ENCODE measurements at regions not wholly inside any gene's neighbourhood (a gene's known extent, or its start where the extent isn't known, plus 50 kb on each side); places are given as distances from the start of the nearest gene placed in this dataset.

DNA sequence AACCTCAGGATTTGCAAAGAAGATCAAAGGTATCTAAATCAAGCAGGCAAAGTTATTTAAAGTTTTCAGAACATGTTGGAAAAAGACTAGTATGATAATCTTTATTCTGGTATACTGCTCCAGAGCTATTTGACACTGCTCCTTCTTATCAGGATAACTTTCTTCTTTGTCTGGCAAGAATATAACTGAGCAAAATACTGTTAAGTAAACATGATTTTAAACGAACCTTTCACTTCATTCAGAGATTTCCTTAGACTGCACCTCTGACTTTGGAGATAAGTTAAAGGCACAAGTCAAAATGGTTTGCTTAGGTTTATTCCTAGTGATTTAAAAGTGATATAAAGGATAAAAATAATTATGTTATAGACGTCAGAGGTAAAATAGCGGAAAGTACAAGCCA lies 103.9 kb upstream of the CCDC190 start:
- DNase-seq, result no peak

DNA sequence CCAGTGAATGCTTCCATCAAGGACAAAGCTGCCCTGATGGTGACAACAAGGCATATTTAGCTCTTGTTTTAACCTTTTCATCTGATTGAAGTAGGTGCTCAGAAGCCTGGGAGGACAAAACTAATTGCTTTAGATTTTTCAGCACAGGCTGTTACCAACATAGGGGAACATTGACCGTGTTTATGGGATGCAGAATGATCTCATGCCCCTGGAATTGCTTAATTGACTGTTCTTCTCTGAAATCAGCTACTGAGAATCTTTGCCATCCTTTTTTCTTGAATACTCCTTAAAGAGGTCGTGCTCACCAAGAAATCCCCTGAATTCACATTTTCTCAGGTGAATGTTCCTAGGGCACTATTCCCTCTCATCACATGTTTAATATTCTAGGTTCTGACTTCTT lies 95.9 kb upstream of the CCDC190 start:
- no peak for DNase-seq

DNA sequence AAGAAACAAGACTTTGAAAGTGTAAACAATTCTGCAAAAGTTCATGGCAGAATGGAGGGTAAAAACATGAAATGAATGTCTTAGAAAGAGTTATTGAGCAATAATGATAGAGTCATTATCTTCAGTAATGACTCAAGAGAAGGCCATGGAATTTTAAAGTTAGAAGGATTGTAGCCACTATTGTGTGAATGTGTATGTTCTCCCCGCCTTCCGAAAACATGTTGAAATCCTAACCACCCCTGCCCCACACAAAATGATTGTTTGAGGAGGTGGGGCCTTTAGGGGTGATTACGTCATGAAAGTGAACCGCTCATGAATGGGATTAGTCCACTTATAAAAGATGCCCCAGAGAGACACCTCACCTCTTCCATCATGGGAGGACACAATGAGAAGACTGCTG lies 93.8 kb upstream of the CCDC190 start:
- DNase-seq, result no peak

DNA sequence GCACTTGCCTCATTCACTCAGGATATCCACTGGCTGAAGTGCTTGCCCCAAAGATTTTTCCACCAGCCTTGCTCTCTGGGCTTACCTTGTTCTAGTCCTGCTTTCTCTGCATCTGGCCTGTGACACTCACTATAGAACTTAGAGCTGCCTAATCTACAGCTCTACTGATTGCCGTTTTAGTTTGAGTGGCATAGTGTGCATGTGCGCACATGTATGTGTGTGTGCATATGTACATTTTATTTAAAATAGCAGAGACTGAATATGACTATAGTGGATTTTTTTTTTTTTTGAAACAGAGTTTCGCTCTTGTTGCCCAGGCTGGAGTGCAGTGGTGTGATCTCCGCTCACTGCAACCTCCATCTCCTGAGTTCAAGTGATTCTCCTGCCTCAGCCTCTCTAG lies 92.0 kb upstream of the CCDC190 start:
- no peak for DNase-seq

GRCh38 chr1:162951553-162952315 lies 90.8 kb upstream of the CCDC190 start:
- no peak for DNase-seq

- DNase-seq, result peak in 1 of 2 experiments; percentile 25
These were observed 89.2 kb upstream of the CCDC190 start for GRCh38 chr1:162950187-162950586.

DNA sequence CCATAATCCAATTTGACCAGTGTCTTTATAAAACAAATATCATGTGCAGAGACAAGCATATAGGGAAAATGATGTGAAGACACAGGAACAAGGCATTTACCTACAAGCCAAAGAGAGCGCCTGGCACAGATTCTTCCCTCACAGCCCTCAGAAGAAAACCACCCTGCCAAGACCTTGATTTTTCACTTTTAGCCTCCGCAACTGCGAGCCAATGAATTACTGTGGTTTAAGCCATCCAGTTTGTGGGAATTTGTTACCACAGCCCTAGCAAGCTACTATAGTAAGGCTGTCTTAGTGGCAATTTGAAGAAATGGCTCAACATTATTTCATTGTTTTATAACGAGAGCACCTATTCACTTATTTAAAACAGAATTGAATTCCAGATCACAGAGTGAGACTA lies 85.7 kb upstream of the CCDC190 start:
- no peak for DNase-seq

DNA sequence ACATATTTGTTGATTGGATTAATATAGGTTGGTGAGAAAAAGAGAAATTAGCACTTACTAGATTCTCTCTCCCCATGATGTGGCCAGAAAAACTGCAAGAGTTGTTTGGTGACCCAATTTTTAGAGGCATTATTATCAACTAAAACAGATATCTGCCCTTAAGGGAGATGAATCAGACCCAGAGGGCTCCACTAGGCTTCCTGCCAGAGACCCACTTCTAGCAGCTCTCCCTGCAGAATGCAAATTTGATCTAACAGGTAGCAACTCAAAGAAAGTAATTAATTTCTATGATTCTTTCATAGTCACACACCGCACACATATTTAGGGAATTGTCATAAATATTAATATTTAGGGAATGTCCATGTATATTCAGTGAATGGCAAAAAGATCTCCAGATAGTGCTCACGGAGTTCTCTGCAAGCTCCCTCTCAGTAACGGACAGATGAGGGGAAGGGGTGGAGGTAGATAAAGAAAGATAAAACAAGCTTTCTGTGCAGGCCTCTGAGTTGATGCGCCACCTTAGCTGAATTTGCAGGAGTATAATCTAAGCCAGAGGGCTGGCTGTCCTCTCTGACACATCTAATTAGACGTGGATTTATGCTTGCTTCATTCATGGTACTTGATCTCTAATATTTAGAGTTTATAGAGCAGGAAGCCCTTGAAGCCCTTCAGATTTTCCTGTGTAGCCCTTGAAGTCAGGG lies 84.1 kb upstream of the CCDC190 start:
- DNase-seq, result no peak

GRCh38 chr1:162943622-162944021 lies 82.6 kb upstream of the CCDC190 start:
- DNase-seq, result peak in 1 of 2 experiments; percentile 17

GRCh38 chr1:162942916-162943559 lies 82.1 kb upstream of the CCDC190 start:
- no peak for DNase-seq

DNA sequence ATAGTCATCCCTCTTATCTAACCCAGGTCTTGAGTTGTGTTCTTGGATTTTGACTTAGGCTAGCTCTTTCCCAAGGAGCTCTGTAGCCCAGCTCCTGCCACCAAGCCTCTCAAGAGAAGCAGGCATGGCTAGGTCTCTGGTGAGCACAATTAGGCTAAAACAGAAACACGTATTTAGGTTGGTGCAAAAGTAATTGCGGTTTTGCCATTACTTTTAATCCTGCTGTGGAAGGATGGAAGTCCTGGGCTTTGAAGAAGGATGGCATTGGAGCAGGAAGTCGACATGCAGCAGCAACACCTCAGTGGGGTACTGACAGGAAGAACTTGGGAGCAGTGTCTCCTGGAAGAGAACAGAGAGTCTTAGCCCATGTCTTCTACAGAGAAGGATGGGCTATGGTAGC lies 80.0 kb upstream of the CCDC190 start:
- DNase-seq, result no peak

GRCh38 chr1:162939035-162939434 lies 78.1 kb upstream of the CCDC190 start:
- no peak for DNase-seq

- DNase-seq, result no peak
These were observed 76.9 kb upstream of the CCDC190 start for GRCh38 chr1:162937716-162938395.

- DNase-seq, result no peak
These were observed 70.1 kb upstream of the CCDC190 start for GRCh38 chr1:162930976-162931560.

GRCh38 chr1:162930532-162930931 lies 69.6 kb upstream of the CCDC190 start:
- DNase-seq, result no peak

DNA sequence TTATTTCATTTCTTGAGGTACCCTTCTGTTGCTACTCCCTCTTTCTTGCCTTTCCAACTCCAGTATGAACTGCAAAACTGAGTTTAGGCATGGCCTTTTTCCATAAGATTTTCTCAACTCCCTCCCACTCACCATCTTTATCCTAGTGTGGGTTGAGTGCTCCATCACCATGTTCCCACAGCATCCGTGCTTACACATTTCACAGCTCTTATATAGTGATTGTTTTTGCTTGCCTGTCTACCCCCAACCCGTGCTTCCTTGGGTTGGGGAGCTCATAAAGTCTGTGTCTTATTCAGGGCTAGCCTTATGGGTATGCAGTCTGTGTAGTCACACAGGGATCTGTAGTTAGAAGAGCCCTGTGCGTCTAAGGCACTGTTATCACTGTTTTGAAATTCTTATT lies 68.2 kb upstream of the CCDC190 start:
- DNase-seq, result no peak

DNA sequence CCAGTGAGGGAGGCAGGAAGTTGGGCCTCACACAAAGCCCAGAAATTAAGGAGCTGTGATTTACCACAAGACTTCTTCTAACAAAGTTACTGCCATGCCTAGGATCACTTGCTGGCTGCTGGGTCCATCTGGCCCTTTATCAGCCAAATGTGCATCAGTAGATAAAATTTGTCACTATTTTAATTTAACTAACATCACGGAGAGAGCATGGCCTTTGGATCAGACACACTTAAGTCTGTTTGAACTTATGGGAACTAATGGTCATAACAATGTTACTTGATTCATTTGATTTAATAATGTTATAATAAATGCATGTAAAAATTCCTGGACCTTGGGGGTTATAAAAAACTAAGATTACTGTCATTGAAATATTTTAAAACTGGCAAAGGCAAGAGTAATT lies 67.2 kb upstream of the CCDC190 start:
- DNase-seq, result no peak

DNA sequence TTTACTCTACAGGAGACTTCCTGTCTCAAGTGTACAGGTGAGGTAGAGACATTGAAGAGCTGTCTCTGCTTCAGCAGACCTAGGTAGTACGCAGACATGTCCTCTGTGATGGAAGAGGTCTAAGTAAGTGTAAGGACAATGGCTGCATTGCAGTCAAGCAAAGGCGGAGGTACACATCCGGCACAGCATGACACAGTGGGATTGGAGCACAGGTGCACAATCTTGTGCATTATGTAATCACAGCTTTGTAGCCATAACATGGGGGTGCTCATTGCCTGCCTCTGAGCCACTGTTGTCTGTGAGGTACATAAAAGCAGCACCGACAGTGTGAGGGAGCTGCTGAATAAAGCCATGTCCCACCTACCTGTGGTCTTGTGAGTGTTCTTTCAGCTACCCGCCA lies 66.4 kb upstream of the CCDC190 start:
- DNase-seq, result no peak

- no peak for DNase-seq
These were observed 65.9 kb upstream of the CCDC190 start for GRCh38 chr1:162926906-162927305.

GRCh38 chr1:162924179-162924578 lies 63.2 kb upstream of the CCDC190 start:
- no peak for DNase-seq

- no peak for DNase-seq
These were observed 61.2 kb upstream of the CCDC190 start for GRCh38 chr1:162922201-162922600.

DNA sequence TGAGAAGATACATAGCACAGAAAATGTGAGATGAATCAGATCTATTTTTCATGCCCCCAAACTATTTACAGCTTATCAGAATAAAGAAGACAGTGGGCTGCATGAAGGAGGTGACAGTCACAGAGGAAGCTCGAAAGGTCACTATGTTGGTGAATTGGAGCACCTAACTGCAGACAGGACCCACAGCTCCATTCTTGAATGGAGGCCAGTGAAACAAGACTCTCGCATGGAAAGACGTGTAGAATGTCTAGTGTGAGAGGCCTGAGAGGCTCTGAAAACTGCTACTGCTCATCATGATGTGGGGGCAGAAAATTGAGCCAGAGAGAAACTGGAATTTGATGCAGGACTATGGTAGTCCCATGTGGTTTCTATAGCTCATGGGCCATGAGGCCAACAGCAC lies 60.3 kb upstream of the CCDC190 start:
- DNase-seq, result no peak

DNA sequence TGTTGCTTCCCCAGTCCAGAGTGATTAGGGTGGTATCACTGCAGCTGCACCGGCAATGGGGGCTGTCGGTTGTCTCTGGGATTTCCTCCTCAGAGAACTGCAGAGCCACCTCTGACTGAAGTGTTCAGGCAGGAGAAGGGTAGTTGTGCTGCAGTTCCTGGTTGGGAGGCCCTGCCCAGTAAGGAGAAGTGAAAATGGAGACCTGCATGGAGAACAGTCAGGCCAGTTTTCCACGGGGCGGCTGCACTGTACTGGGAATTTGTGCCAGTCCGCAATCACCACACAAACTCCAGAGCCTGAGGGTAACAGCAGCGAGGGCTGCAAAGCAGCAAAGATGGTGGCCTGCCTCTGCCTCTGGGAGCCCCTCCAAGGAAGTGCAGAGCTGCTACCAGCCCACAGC lies 58.1 kb upstream of the CCDC190 start:
- DNase-seq, result no peak
